Natural killer cell (primary cell): ENCODE measurements at regions not wholly inside any gene's neighbourhood (a gene's known extent, or its start where the extent isn't known, plus 50 kb on each side); places are given as distances from the start of the nearest gene placed in this dataset.

Source experiments
- ATAC-seq, 3 donors: fragments of 150-1000 bp in 2 of 3; fragments of 200-7000 bp in 1 of 3; cut with Tn5 transposase; 1 replicate in 1 of 3; 2 replicates in 2 of 3; pipeline ENCODE4 v1.10.0; 2021; ENCODE audit warnings: mild to moderate bottlenecking in 2 of 3, moderate library complexity in 2 of 3
- DNase-seq, 2 donors: peaks; one replicate each; pipeline versions ENCODE4 v3.0.0 to v3.0.0-alpha.2; 2013 to 2021; ENCODE audit warnings: mixed read lengths in 1 of 2
- H3K27ac ChIP-seq: one replicate; pipeline ENCODE4 v1.5.1; 2013; ENCODE audit warnings: mild to moderate bottlenecking, low read length
- H3K27me3 ChIP-seq: one replicate; pipeline ENCODE4 v1.6.1; 2013; ENCODE audit warnings: low read length; ENCODE audit not compliant: control insufficient read depth, insufficient read depth
- H3K36me3 ChIP-seq: one replicate; pipeline ENCODE4 v1.6.1; 2013; ENCODE audit warnings: low read length; ENCODE audit not compliant: control insufficient read depth, insufficient read depth
- H3K4me1 ChIP-seq: one replicate; pipeline ENCODE4 v1.6.1; 2013; ENCODE audit warnings: low read length; ENCODE audit not compliant: control insufficient read depth, insufficient read depth
- H3K4me3 ChIP-seq: one replicate; pipeline ENCODE4 v1.5.1; 2013; ENCODE audit warnings: low read length
- H3K9me3 ChIP-seq: one replicate; pipeline ENCODE4 v1.6.1; 2013; ENCODE audit warnings: low read length; ENCODE audit not compliant: control insufficient read depth, insufficient read depth
- H3K27ac Mint-ChIP-seq, 2 donors: one replicate each; pipeline ENCODE4 v1.8.0; 2022; ENCODE audit warnings: mild to moderate bottlenecking in 2 of 2, mixed read lengths in 2 of 2, moderate library complexity in 1 of 2
- H3K27me3 Mint-ChIP-seq, 2 donors: one replicate each; pipeline ENCODE4 v1.8.0; 2022; ENCODE audit warnings: low read depth in 2 of 2, mixed read lengths in 2 of 2
- H3K36me3 Mint-ChIP-seq: one replicate; pipeline ENCODE4 v1.8.0; 2022; ENCODE audit warnings: mixed read lengths
- H3K4me1 Mint-ChIP-seq, 2 donors: one replicate each; pipeline ENCODE4 v1.8.0; 2022; ENCODE audit warnings: mixed read lengths in 2 of 2
- H3K4me3 Mint-ChIP-seq: one replicate; pipeline ENCODE4 v1.8.0; 2022; ENCODE audit warnings: mild to moderate bottlenecking, moderate library complexity, mixed read lengths
- H3K9me3 Mint-ChIP-seq, 2 donors: one replicate each; pipeline ENCODE4 v1.8.0; 2022; ENCODE audit warnings: mixed read lengths in 2 of 2
- CTCF ChIP-seq: fragments of 200-600 bp; IDR thresholded peaks from one replicate; pipeline ENCODE4 v1.8.0; 2022; ENCODE audit warnings: antibody characterized with exemption
- WGBS: methylation state at CpG from one replicate; pipeline ENCODE4 v1.1.7; 2013; ENCODE audit warnings: missing lambda C conversion rate; ENCODE audit not compliant: insufficient coverage; 5-methylcytosine and 5-hydroxymethylcytosine counted together
- intact Hi-C: fragments of 100-400 bp; cut with micrococcal nuclease; formaldehyde crosslinking; loops from one replicate; pipeline ENCODE4 v1.14.2; 2022

- no peak overlapping the region for H3K4me3 ChIP-seq
- no peak for ATAC-seq
- intact Hi-C loops, result no loop called here
Measured at GRCh38 chr17:12472252-12473173, 193.2 kb upstream of the MYOCD start.

GRCh38 chr17:12478311-12478710, 187.4 kb upstream of the MYOCD start:
- intact Hi-C loops, result no loop called here
- H3K4me3 ChIP-seq, result no peak overlapping the region
- WGBS, result 92% methylated on average over 5 of the region's 7 CpGs
- no peak overlapping the region for H3K27ac ChIP-seq
- peaks cover 5 to 6% of the 10 kb centered on the region in 2 donors for H3K9me3 Mint-ChIP-seq
- no peaks in the 10 kb centered on the region for H3K9me3 ChIP-seq
- no peak for DNase-seq
- no peak overlapping the region for H3K4me3 Mint-ChIP-seq
- no peaks in the 10 kb centered on the region for H3K4me1 Mint-ChIP-seq
- ATAC-seq, result no peak
- H3K27me3 Mint-ChIP-seq, result no peaks in the 10 kb centered on the region
- no peaks in the 10 kb centered on the region for H3K4me1 ChIP-seq
- H3K27me3 ChIP-seq, result no peaks in the 10 kb centered on the region
- TF ChIP-seq CTCF, result no peak
- H3K36me3 ChIP-seq, result no peaks in the 10 kb centered on the region
- no peak overlapping the region for H3K27ac Mint-ChIP-seq
- H3K36me3 Mint-ChIP-seq, result peaks cover 7% of the 10 kb centered on the region

More at GRCh38 chr17:12472252-12473173, 193.2 kb upstream of the MYOCD start:
- Mint-ChIP-seq H3K9me3 (peaks cover 4 to 5% of the 10 kb centered on the region in 2 donors), H3K27me3 (no peaks in the 10 kb centered on the region), H3K36me3 (peaks cover 7% of the 10 kb centered on the region), H3K4me1 (no peaks in the 10 kb centered on the region), H3K4me3 (no peak overlapping the region), H3K27ac (no peak overlapping the region)
- WGBS, result 79% methylated on average over 6 of the region's 7 CpGs
- no peak for TF ChIP-seq CTCF
- H3K27me3 ChIP-seq, result no peaks in the 10 kb centered on the region
- no peak overlapping the region for H3K27ac ChIP-seq
- no peaks in the 10 kb centered on the region for H3K36me3 ChIP-seq
- H3K4me1 ChIP-seq, result no peaks in the 10 kb centered on the region
- H3K9me3 ChIP-seq, result peaks cover 2% of the 10 kb centered on the region
- DNase-seq, result no peak

GRCh38 chr17:12485361-12485906, 180.3 kb upstream of the MYOCD start:
- Histone ChIP-seq H3K36me3 (no peaks in the 10 kb centered on the region), H3K9me3 (no peaks in the 10 kb centered on the region), H3K27ac (no peak overlapping the region), H3K4me1 (no peaks in the 10 kb centered on the region), H3K4me3 (no peak overlapping the region), H3K27me3 (no peaks in the 10 kb centered on the region)
- ATAC-seq, result no peak
- intact Hi-C loops, result no loop called here
- no peak for DNase-seq
- no peak overlapping the region for H3K4me3 Mint-ChIP-seq
- no peaks in the 10 kb centered on the region for H3K27me3 Mint-ChIP-seq
- no peaks in the 10 kb centered on the region for H3K36me3 Mint-ChIP-seq
- H3K27ac Mint-ChIP-seq, result no peak overlapping the region
- H3K4me1 Mint-ChIP-seq, result no peaks in the 10 kb centered on the region
- peaks cover 2 to 9% of the 10 kb centered on the region in 2 donors for H3K9me3 Mint-ChIP-seq
- 66% methylated on average over 4 of the region's 4 CpGs for WGBS
- no peak for TF ChIP-seq CTCF
